Spleen (tissue), 11 donors: ENCODE measurements at regions not wholly inside any gene's neighbourhood (a gene's known extent, or its start where the extent isn't known, plus 50 kb on each side); places are given as distances from the start of the nearest gene placed in this dataset.

Experiments
- DNase-seq: peaks from one replicate; pipeline ENCODE4 v3.0.0-alpha.2; 2020
- H3K27ac ChIP-seq, 8 donors: fragments of 200-600 bp; sonication (generic) in 7 of 8; 1 replicate in 4 of 8; 2 replicates in 4 of 8; pipeline versions ENCODE4 v1.5.0 to v1.8.0; 2016 to 2021; ENCODE audit warnings: inconsistent platforms in 4 of 8, mild to moderate bottlenecking in 4 of 8, moderate library complexity in 1 of 8
- H3K27me3 ChIP-seq, 7 donors: fragments of 200-600 bp; sonication (generic) in 6 of 7; replicated peaks in 1 of 7; 1 replicate in 4 of 7; 2 replicates in 3 of 7; pipeline versions ENCODE4 v1.5.0 to v1.8.0; 2016 to 2021; ENCODE audit warnings: inconsistent platforms in 3 of 7, mild to moderate bottlenecking in 1 of 7
- H3K36me3 ChIP-seq, 6 donors: fragments of 200-600 bp; sonication (generic) in 5 of 6; 1 replicate in 4 of 6; 2 replicates in 2 of 6; pipeline versions ENCODE4 v1.5.0 to v1.8.0; 2016 to 2021; ENCODE audit warnings: inconsistent platforms in 2 of 6
- H3K4me1 ChIP-seq, 6 donors: fragments of 200-600 bp; sonication (generic) in 5 of 6; 1 replicate in 3 of 6; 2 replicates in 3 of 6; pipeline versions ENCODE4 v1.5.0 to v1.8.0; 2016 to 2021; ENCODE audit warnings: inconsistent platforms in 3 of 6
- H3K4me3 ChIP-seq, 8 donors: fragments of 200-600 bp; sonication (generic) in 7 of 8; 1 replicate in 4 of 8; 2 replicates in 4 of 8; pipeline versions ENCODE4 v1.5.0 to v1.8.0; 2016 to 2021; ENCODE audit warnings: inconsistent platforms in 4 of 8, mild to moderate bottlenecking in 4 of 8, moderate library complexity in 2 of 8
- H3K9me3 ChIP-seq, 8 donors: fragments of 200-600 bp; sonication (generic) in 7 of 8; 1 replicate in 4 of 8; 2 replicates in 4 of 8; pipeline versions ENCODE4 v1.5.0 to v1.8.0; 2016 to 2021; ENCODE audit warnings: inconsistent platforms in 4 of 8
- POLR2A ChIP-seq, 3 donors: fragments of 450-650 bp; IDR thresholded peaks; one replicate each; pipeline ENCODE4 v1.5.1; 2017; ENCODE audit warnings: antibody characterized with exemption in 3 of 3, mild to moderate bottlenecking in 1 of 3
- POLR2AphosphoS5 ChIP-seq, 3 donors: sonication (generic); formaldehyde crosslinking; IDR thresholded peaks; one replicate each; pipeline ENCODE4 v1.5.1; 2017; ENCODE audit warnings: antibody characterized with exemption in 3 of 3
- WGBS, 5 donors: extraction: QIAGEN DNeasy Blood & Tissue Kit in 3 of 5; methylation state at CpG; one replicate each; pipeline versions ENCODE4 v1.1.5 to v1.1.7; 2013 to 2018; 5-methylcytosine and 5-hydroxymethylcytosine counted together
- intact Hi-C: fragments of 100-400 bp; cut with DNase I; formaldehyde crosslinking; loops from one replicate; pipeline ENCODE4 v1.15.0; 2023; ENCODE audit warnings: low total_unique reads
- TF ChIP-seq, protein P1 (sequence below), 11 experiments: fragments of 200-600 bp in 7 of 11; fragments of 450-650 bp in 4 of 11; sonication (generic) in 4 of 11; IDR thresholded peaks in 8 of 11; conservative IDR thresholded peaks in 3 of 11; 1 replicate in 7 of 11; 2 replicates in 4 of 11; pipeline versions ENCODE4 v1.4.0 to v1.8.0; 2016 to 2021; ENCODE audit warnings: antibody characterized with exemption in 11 of 11, inconsistent platforms in 4 of 11, mild to moderate bottlenecking in 1 of 11
- donor health status: healthy with polysubstance abuse.
- donor health status: DM: no; HTN: no; CAD: no; lungs with moderate emphysema.
- donor health status: DM: no; HTN: no; CAD: no.
- donor health status: Bipolar disorder and iron deficiency.
- donor health status: healthy.
- donor health status: DM: no; HTN: no; CAD: no.
- donor health status: DM: yes; HTN: yes; CAD: no.

GRCh38 chr10:9311702-9312499, 1257.4 kb downstream of the GATA3 start:
- WGBS, 5 donors, result 52 to 76% (median 68%) methylated on average over 4 of the region's 4 CpGs
- DNase-seq, result no peak
- Histone ChIP-seq H3K9me3 (no peaks in the 10 kb centered on the region), H3K4me3 (no peak overlapping the region), H3K27me3 (peaks cover 0 to 6% (median 0%) of the 10 kb centered on the region in 7 donors), H3K27ac (no peak overlapping the region), H3K4me1 (no peaks in the 10 kb centered on the region), H3K36me3 (no peaks in the 10 kb centered on the region)
- intact Hi-C loops, result no loop called here
- TF ChIP-seq, protein P1, sequence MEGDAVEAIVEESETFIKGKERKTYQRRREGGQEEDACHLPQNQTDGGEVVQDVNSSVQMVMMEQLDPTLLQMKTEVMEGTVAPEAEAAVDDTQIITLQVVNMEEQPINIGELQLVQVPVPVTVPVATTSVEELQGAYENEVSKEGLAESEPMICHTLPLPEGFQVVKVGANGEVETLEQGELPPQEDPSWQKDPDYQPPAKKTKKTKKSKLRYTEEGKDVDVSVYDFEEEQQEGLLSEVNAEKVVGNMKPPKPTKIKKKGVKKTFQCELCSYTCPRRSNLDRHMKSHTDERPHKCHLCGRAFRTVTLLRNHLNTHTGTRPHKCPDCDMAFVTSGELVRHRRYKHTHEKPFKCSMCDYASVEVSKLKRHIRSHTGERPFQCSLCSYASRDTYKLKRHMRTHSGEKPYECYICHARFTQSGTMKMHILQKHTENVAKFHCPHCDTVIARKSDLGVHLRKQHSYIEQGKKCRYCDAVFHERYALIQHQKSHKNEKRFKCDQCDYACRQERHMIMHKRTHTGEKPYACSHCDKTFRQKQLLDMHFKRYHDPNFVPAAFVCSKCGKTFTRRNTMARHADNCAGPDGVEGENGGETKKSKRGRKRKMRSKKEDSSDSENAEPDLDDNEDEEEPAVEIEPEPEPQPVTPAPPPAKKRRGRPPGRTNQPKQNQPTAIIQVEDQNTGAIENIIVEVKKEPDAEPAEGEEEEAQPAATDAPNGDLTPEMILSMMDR (IDR thresholded peaks at IDR 0.05 in 8 of 11, conservative IDR thresholded peaks at IDR 0.05 in 3 of 11), result no peak
- TF ChIP-seq POLR2AphosphoS5 (IDR thresholded peaks at IDR 0.05) (no peak), POLR2A (IDR thresholded peaks at IDR 0.05) (no peak)

- Histone ChIP-seq H3K4me1 (no peaks in the 10 kb centered on the region), H3K36me3 (no peaks in the 10 kb centered on the region), H3K27me3 (no peaks in the 10 kb centered on the region), H3K9me3 (no peaks in the 10 kb centered on the region), H3K4me3 (no peak overlapping the region), H3K27ac (no peak overlapping the region)
- DNase-seq, result no peak
- intact Hi-C loops, result no loop called here
- TF ChIP-seq POLR2AphosphoS5 (IDR thresholded peaks at IDR 0.05) (no peak), POLR2A (IDR thresholded peaks at IDR 0.05) (no peak)
- TF ChIP-seq, protein P1 (IDR thresholded peaks at IDR 0.05 in 8 of 11, conservative IDR thresholded peaks at IDR 0.05 in 3 of 11), result no peak
Observed at GRCh38 chr10:9315292-9315691, 1260.8 kb downstream of the GATA3 start.

DNA sequence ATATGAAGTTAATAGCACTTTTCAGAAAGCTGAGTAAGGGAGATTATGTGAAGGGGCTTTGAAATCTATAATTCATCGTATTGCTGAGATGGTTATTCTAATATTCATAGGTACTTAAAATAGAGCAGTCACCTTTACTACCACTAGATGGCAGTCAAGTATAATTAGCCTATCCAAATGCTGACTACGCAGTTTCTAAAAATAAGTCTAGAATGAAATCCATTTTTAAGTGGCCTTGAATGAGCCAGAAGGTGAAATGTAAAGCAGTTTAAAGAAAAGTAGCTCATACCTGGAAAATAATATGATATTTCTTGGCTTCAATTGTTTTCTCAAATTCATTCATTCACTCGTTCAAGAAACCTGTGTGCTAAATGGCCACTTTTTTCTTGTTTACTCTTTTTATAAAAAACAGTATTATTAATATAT, 1277.1 kb downstream of the GATA3 start:
- whole genome bisulfite sequencing, 5 donors, result 22 to 29% (median 27%) methylated on average over 3 of the region's 3 CpGs
- TF ChIP-seq, protein P1 (IDR thresholded peaks at IDR 0.05 in 8 of 11, conservative IDR thresholded peaks at IDR 0.05 in 3 of 11), result peak in 10 of 11 experiments; percentile 28 to 78 (median 68)
- TF ChIP-seq POLR2AphosphoS5 (IDR thresholded peaks at IDR 0.05) (no peak), POLR2A (IDR thresholded peaks at IDR 0.05) (no peak)
- H3K4me3 ChIP-seq, result no peak overlapping the region
- no peaks in the 10 kb centered on the region for H3K4me1 ChIP-seq
- intact Hi-C loops, result no loop called here
- peaks cover 0 to 7% (median 0%) of the 10 kb centered on the region in 7 donors for H3K27me3 ChIP-seq
- H3K27ac ChIP-seq, result no peak overlapping the region
- no peaks in the 10 kb centered on the region for H3K36me3 ChIP-seq
- no peaks in the 10 kb centered on the region for H3K9me3 ChIP-seq
- DNase-seq, result no peak

DNA sequence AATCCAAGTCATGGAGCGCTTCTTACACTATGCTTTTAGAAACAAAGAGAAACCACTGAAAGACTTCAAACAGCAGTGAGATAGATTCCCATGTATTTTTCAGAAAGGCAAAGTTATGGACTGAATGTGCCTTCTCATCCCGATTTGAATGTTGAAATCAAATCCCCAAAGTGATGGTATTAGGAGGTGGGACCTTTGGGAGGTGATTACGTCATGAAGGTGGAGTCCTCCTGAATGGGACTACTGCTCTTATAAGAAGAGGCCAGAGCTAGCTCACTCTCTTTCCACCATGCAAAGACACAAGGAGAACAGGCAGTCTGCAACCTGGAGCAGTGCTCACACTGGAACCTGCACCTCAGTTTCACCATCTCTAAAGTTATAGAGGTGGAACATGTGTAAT, 1279.8 kb downstream of the GATA3 start:
- Histone ChIP-seq H3K27ac (no peak overlapping the region), H3K4me1 (no peaks in the 10 kb centered on the region), H3K9me3 (no peaks in the 10 kb centered on the region), H3K4me3 (no peak overlapping the region), H3K36me3 (no peaks in the 10 kb centered on the region), H3K27me3 (peaks cover 0 to 8% (median 0%) of the 10 kb centered on the region in 7 donors)
- no peak for DNase-seq
- intact Hi-C loops, result no loop called here
- WGBS, 5 donors, result 87 to 93% (median 90%) methylated on average over 3 of the region's 3 CpGs
- no peak for TF ChIP-seq POLR2AphosphoS5 (IDR thresholded peaks at IDR 0.05)
- TF ChIP-seq POLR2A (IDR thresholded peaks at IDR 0.05), result no peak
- TF ChIP-seq, protein P1 (IDR thresholded peaks at IDR 0.05 in 8 of 11, conservative IDR thresholded peaks at IDR 0.05 in 3 of 11), result no peak
